HEK293 (cell line): ENCODE measurements at regions not wholly inside any gene's neighbourhood (a gene's known extent, or its start where the extent isn't known, plus 50 kb on each side); places are given as distances from the start of the nearest gene placed in this dataset.

Source experiments
- MYNN ChIP-seq: fragments of 450-650 bp; formaldehyde crosslinking; IDR thresholded peaks from 2 replicates; pipeline ENCODE4 v1.5.1; 2016; ENCODE audit warnings: missing biosample characterization, missing genetic modification characterization, borderline replicate concordance
- SETDB1 ChIP-seq: IDR thresholded peaks from one replicate; pipeline ENCODE4 v1.6.1; 2017; ENCODE audit warnings: mild to moderate bottlenecking, low read length, moderate library complexity, mixed read lengths; ENCODE audit not compliant: insufficient read length
- TCF7L2 ChIP-seq: IDR thresholded peaks from 2 replicates; pipeline ENCODE4 v1.6.1; 2011; ENCODE audit warnings: low read depth, mild to moderate bottlenecking, inconsistent platforms, low read length, moderate library complexity, borderline replicate concordance
- YY1 ChIP-seq: fragments of 450-650 bp; formaldehyde crosslinking; IDR thresholded peaks from 2 replicates; pipeline ENCODE4 v1.5.1; 2018; ENCODE audit warnings: missing biosample characterization, missing genetic modification characterization
- ZBTB1 ChIP-seq: fragments of 450-650 bp; formaldehyde crosslinking; IDR thresholded peaks from 2 replicates; pipeline ENCODE4 v1.5.1; 2016; ENCODE audit warnings: missing biosample characterization, missing genetic modification characterization
- ZNF23 ChIP-seq: fragments of 450-650 bp; formaldehyde crosslinking; IDR thresholded peaks from 2 replicates; pipeline ENCODE4 v1.5.1; 2016; ENCODE audit warnings: missing biosample characterization, missing genetic modification characterization, borderline replicate concordance
- ZNF529 ChIP-seq: fragments of 450-650 bp; formaldehyde crosslinking; IDR thresholded peaks from 2 replicates; pipeline ENCODE4 v1.5.1; 2017; ENCODE audit warnings: missing genetic modification characterization, missing biosample characterization; ENCODE audit not compliant: insufficient replicate concordance
- ZNF596 ChIP-seq: fragments of 450-650 bp; IDR thresholded peaks from 2 replicates; pipeline ENCODE4 v1.5.0; 2018; ENCODE audit warnings: missing biosample characterization, mild to moderate bottlenecking, missing genetic modification characterization, moderate library complexity
- ZNF670 ChIP-seq: fragments of 450-650 bp; formaldehyde crosslinking; IDR thresholded peaks from 2 replicates; pipeline ENCODE4 v1.5.1; 2016; ENCODE audit warnings: missing biosample characterization, missing genetic modification characterization, low read depth
- ZNF776 ChIP-seq: fragments of 450-650 bp; formaldehyde crosslinking; IDR thresholded peaks from 2 replicates; pipeline ENCODE4 v1.5.0; 2017; ENCODE audit warnings: missing biosample characterization, missing genetic modification characterization, borderline replicate concordance
- TF ChIP-seq, protein P1 (sequence below): fragments of 450-650 bp; formaldehyde crosslinking; IDR thresholded peaks from 2 replicates; pipeline ENCODE4 v1.5.1; 2016; ENCODE audit warnings: missing biosample characterization, missing genetic modification characterization
- TF ChIP-seq, protein P2 (sequence below): fragments of 450-650 bp; formaldehyde crosslinking; conservative IDR thresholded peaks from 2 replicates; pipeline ENCODE4 v1.5.1; 2016; ENCODE audit warnings: low read depth, missing biosample characterization, missing genetic modification characterization
- TF ChIP-seq, protein P3 (sequence below): fragments of 450-650 bp; formaldehyde crosslinking; IDR thresholded peaks from 2 replicates; pipeline ENCODE4 v1.5.1; 2016; ENCODE audit warnings: missing biosample characterization, missing genetic modification characterization

DNA sequence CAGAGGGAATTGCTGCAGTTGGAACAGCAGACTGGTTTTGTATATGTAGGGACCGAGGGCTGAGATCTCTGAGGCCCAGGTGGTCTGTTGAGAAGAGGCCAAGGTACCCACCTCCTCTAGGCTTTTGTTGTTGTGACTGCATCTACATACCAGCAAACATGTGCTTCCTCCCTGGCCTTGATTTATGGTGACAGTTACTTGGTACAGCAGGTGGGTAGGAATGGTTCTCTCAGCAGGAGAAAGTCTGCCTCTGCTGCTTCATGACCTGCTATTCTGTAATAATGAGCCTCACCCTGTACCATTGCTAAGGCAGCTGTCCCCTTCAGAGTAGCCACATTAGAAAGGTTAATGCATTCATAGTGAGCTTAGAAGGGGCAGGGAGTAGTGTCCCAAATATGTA is 196.7 kb upstream of the PELI2 start:
- TF ChIP-seq, protein P1, sequence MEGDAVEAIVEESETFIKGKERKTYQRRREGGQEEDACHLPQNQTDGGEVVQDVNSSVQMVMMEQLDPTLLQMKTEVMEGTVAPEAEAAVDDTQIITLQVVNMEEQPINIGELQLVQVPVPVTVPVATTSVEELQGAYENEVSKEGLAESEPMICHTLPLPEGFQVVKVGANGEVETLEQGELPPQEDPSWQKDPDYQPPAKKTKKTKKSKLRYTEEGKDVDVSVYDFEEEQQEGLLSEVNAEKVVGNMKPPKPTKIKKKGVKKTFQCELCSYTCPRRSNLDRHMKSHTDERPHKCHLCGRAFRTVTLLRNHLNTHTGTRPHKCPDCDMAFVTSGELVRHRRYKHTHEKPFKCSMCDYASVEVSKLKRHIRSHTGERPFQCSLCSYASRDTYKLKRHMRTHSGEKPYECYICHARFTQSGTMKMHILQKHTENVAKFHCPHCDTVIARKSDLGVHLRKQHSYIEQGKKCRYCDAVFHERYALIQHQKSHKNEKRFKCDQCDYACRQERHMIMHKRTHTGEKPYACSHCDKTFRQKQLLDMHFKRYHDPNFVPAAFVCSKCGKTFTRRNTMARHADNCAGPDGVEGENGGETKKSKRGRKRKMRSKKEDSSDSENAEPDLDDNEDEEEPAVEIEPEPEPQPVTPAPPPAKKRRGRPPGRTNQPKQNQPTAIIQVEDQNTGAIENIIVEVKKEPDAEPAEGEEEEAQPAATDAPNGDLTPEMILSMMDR: no peak
- TF ChIP-seq ZNF776 (tag by site-specific recombination): no peak
- TF ChIP-seq ZNF529 (tag by site-specific recombination): no peak
- no peak for TF ChIP-seq ZNF23 (tag by site-specific recombination)
- no peak for TF ChIP-seq SETDB1
- TF ChIP-seq YY1 (tag by site-specific recombination): no peak
- TF ChIP-seq, protein P2, sequence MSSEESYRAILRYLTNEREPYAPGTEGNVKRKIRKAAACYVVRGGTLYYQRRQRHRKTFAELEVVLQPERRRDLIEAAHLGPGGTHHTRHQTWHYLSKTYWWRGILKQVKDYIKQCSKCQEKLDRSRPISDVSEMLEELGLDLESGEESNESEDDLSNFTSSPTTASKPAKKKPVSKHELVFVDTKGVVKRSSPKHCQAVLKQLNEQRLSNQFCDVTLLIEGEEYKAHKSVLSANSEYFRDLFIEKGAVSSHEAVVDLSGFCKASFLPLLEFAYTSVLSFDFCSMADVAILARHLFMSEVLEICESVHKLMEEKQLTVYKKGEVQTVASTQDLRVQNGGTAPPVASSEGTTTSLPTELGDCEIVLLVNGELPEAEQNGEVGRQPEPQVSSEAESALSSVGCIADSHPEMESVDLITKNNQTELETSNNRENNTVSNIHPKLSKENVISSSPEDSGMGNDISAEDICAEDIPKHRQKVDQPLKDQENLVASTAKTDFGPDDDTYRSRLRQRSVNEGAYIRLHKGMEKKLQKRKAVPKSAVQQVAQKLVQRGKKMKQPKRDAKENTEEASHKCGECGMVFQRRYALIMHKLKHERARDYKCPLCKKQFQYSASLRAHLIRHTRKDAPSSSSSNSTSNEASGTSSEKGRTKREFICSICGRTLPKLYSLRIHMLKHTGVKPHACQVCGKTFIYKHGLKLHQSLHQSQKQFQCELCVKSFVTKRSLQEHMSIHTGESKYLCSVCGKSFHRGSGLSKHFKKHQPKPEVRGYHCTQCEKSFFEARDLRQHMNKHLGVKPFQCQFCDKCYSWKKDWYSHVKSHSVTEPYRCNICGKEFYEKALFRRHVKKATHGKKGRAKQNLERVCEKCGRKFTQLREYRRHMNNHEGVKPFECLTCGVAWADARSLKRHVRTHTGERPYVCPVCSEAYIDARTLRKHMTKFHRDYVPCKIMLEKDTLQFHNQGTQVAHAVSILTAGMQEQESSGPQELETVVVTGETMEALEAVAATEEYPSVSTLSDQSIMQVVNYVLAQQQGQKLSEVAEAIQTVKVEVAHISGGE (tag by site-specific recombination): no peak
- no peak for TF ChIP-seq ZBTB1 (tag by site-specific recombination)
- no peak for TF ChIP-seq ZNF670
- TF ChIP-seq, protein P3, sequence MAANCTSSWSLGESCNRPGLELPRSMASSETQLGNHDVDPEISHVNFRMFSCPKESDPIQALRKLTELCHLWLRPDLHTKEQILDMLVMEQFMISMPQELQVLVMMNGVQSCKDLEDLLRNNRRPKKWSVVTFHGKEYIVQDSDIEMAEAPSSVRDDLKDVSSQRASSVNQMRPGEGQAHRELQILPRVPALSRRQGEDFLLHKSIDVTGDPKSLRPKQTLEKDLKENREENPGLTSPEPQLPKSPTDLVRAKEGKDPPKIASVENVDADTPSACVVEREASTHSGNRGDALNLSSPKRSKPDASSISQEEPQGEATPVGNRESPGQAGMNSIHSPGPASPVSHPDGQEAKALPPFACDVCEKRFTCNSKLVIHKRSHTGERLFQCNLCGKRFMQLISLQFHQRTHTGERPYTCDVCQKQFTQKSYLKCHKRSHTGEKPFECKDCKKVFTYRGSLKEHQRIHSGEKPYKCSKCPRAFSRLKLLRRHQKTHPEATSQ: no peak
- no peak for TF ChIP-seq MYNN (tag by site-specific recombination)
- no peak for TF ChIP-seq ZNF596 (tag by site-specific recombination)
- no peak for TF ChIP-seq TCF7L2
